Epithelial cell of esophagus (primary cell): ENCODE measurements at regions not wholly inside any gene's neighbourhood (a gene's known extent, or its start where the extent isn't known, plus 50 kb on each side); places are given as distances from the start of the nearest gene placed in this dataset.

Experiments used
- DNase-seq: peaks from one replicate; pipeline ENCODE4 v3.0.0; 2010; ENCODE audit warnings: low read depth
- H3K4me3 ChIP-seq: 2 replicates; pipeline ENCODE4 v1.5.1; 2011; ENCODE audit warnings: mild to moderate bottlenecking, low read length, control low read depth
- TF ChIP-seq, protein P1 (sequence below): IDR thresholded peaks from 2 replicates; pipeline ENCODE4 v1.5.1; 2011; ENCODE audit warnings: low read depth, mild to moderate bottlenecking, low read length, control low read depth, inconsistent platforms; ENCODE audit not compliant: insufficient read depth; ENCODE audit errors: missing control alignments

DNA sequence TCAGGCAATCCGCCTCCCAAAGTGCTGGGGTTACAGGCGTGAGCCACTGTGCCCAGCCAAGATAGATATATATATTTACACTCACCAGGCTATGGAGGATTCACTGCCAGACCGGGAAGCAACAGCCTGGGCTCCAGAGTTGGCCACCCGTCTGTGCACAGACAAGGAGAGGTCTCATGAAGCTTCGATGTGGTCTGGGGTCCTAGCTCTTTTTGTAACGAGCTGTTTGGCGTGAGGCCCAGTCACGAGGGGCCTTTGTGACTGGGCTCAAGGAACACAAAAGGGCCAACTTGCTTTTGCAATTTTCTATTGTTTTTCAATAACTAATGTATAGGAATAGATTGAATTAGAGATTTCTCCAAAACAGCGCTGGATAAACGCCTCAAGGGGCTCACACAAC is 77.6 kb upstream of the EIF5 start:
- no peak overlapping the region for H3K4me3 ChIP-seq
- TF ChIP-seq, protein P1, sequence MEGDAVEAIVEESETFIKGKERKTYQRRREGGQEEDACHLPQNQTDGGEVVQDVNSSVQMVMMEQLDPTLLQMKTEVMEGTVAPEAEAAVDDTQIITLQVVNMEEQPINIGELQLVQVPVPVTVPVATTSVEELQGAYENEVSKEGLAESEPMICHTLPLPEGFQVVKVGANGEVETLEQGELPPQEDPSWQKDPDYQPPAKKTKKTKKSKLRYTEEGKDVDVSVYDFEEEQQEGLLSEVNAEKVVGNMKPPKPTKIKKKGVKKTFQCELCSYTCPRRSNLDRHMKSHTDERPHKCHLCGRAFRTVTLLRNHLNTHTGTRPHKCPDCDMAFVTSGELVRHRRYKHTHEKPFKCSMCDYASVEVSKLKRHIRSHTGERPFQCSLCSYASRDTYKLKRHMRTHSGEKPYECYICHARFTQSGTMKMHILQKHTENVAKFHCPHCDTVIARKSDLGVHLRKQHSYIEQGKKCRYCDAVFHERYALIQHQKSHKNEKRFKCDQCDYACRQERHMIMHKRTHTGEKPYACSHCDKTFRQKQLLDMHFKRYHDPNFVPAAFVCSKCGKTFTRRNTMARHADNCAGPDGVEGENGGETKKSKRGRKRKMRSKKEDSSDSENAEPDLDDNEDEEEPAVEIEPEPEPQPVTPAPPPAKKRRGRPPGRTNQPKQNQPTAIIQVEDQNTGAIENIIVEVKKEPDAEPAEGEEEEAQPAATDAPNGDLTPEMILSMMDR = no peak
- DNase-seq = no peak

- DNase-seq = peak; percentile 57
- TF ChIP-seq, protein P1 = no peak
- H3K4me3 ChIP-seq = no peak overlapping the region
Observed at GRCh38 chr14:103257211-103257962, 76.7 kb upstream of the EIF5 start.

GRCh38 chr14:103258211-103258610 is 75.8 kb upstream of the EIF5 start:
- TF ChIP-seq, protein P1 = no peak
- H3K4me3 ChIP-seq = no peak overlapping the region
- DNase-seq = no peak

DNA sequence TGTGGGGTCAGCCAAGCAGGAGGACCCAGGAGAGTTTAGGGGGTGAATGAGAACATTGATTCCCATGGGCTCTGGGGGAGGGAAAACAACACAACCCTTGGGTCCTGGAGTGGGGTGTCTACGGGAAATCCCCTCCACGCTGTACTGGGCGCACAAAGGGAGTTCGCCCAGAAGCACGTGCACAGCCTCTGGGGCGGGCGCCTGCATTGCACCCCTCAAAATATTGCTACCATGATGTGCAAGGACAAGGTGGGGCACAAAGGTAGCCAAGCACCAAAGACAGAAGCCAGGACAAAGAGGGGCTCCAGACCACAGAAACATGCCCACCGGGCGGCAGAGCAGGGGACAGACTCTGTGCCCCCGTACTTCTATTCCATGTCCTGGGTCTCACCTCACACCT is 74.9 kb upstream of the EIF5 start:
- DNase-seq = no peak
- TF ChIP-seq, protein P1 = no peak
- no peak overlapping the region for H3K4me3 ChIP-seq

DNA sequence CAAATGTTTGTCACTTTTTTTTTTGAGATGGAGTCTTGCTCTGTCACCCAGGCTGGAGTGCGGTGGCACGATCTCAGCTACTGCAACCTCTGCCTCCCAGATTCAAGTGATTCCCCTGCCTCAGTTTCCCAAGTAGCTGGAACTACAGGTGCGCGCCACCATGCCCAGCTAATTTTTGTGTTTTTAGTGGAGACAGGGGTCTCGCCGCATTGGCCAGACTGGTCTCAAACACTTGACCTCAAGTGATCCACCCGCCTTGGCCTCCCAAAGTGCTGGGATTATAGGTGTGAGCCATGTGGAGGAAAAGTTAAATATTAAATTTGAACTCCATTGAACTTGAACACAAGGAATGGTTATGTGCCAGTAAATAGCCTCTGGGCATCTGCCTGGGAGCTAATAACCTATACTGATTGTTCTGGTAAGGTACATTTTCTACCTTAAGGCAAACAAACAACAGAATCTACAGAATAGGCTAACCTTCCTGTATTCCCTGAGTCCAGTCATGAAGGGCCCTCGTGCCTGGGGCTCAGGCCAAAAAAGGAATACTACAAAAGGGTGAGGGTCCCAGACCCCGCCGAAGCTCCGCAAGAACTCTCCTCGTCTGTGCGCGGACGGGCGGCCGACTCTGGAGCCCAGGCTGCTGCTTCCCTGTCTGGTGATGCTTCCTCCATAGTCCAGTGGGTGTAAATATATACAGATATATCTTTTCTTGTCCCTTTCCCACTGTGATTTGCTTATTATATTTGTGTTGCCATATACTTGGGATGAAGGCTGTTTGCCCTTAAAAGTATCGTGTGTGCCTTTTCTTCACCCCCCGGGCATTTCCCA is 74.0 kb upstream of the EIF5 start:
- TF ChIP-seq, protein P1 = no peak
- DNase-seq = no peak
- peak overlapping the region; percentile 49 for H3K4me3 ChIP-seq

GRCh38 chr14:103260629-103261124 is 73.4 kb upstream of the EIF5 start:
- DNase-seq = peak; percentile 48

More at GRCh38 chr14:103260629-103261124, 73.4 kb upstream of the EIF5 start:
- H3K4me3 ChIP-seq = peak overlapping the region; percentile 49
- TF ChIP-seq, protein P1 = no peak
